ENCODE measurements at regions not wholly inside any gene's neighbourhood (a gene's known extent, or its start where the extent isn't known, plus 50 kb on each side); places are given as distances from the start of the nearest gene placed in this dataset.

- no peaks in the 10 kb centered on the region for H3K36me3 ChIP-seq (ENCODE audit: control insufficient read depth in 2 of 2, insufficient read depth in 1 of 2, low read length in 2 of 2)
- ChIA-PET POLR2A (no interaction called here), CTCF (interaction anchor here (1.1 kb wide), 1 partner anchor 222 kb away, joined by 3 read pairs; no protein-coding TSS in a partner anchor)
- H3K4me3 ChIP-seq (ENCODE audit: low read depth, low read length), result no peak overlapping the region
- H3K9me3 ChIP-seq (ENCODE audit: control insufficient read depth, insufficient read depth, low read depth, low read length), result no peaks in the 10 kb centered on the region
- no peak for TF ChIP-seq ATF2 (tag by site-specific recombination; IDR thresholded peaks at IDR 0.05; ENCODE audit: low read depth)
- TF ChIP-seq KLF10 (tag by site-specific recombination; IDR thresholded peaks at IDR 0.05), result no peak
- no peak for TF ChIP-seq ZNF623 (tag by site-specific recombination; IDR thresholded peaks at IDR 0.05)
- TF ChIP-seq ZFHX2 (tag by site-specific recombination; conservative IDR thresholded peaks at IDR 0.05), result no peak
- no peak for TF ChIP-seq ZBTB26 (tag by site-specific recombination; optimal IDR thresholded peaks at IDR 0.05)
- no peak for TF ChIP-seq ZNF391 (tag by site-specific recombination; IDR thresholded peaks at IDR 0.05; ENCODE audit: borderline replicate concordance, low read depth)
- TF ChIP-seq SALL2 (tag by site-specific recombination; IDR thresholded peaks at IDR 0.05; ENCODE audit: borderline replicate concordance), result no peak
- TF ChIP-seq CTCF (tag by site-specific recombination; IDR thresholded peaks at IDR 0.05), result no peak
- TF ChIP-seq ZNF341 (tag by site-specific recombination; IDR thresholded peaks at IDR 0.05; ENCODE audit: low read depth), result no peak
- H3K4me1 ChIP-seq (ENCODE audit: control insufficient read depth, insufficient read depth, low read length), result no peaks in the 10 kb centered on the region
- no peak overlapping the region for H3K27ac ChIP-seq (ENCODE audit: extremely low read depth, low read depth, low read length)
Measured at GRCh38 chr6:117194271-117194670, 71.1 kb upstream of the VGLL2 start.

GRCh38 chr6:117194978-117195377 lies 70.4 kb upstream of the VGLL2 start:
- H3K4me3 ChIP-seq (ENCODE audit: low read depth, low read length), result no peak overlapping the region
- no peaks in the 10 kb centered on the region for H3K4me1 ChIP-seq (ENCODE audit: control insufficient read depth, insufficient read depth, low read length)
- H3K36me3 ChIP-seq (ENCODE audit: control insufficient read depth in 2 of 2, insufficient read depth in 1 of 2, low read length in 2 of 2), result no peaks in the 10 kb centered on the region
- CTCF ChIA-PET, result interaction anchor here (1.1 kb wide), 1 partner anchor 223 kb away, joined by 3 read pairs; no protein-coding TSS in a partner anchor
- no peaks in the 10 kb centered on the region for H3K9me3 ChIP-seq (ENCODE audit: control insufficient read depth, insufficient read depth, low read depth, low read length)
- POLR2A ChIA-PET, result no interaction called here
- TF ChIP-seq HIC1 (tag by site-specific recombination; IDR thresholded peaks at IDR 0.05) (no peak), ZNF223 (tag by site-specific recombination; IDR thresholded peaks at IDR 0.05) (no peak), ZNF114 (tag by site-specific recombination; IDR thresholded peaks at IDR 0.05) (no peak), ZNF366 (tag by site-specific recombination; conservative IDR thresholded peaks at IDR 0.05) (no peak), ZNF26 (tag by site-specific recombination; IDR thresholded peaks at IDR 0.05) (no peak), HOXA7 (CRISPR knock-in tag; IDR thresholded peaks at IDR 0.05; ENCODE audit: borderline replicate concordance) (no peak), ZNF488 (tag by site-specific recombination; IDR thresholded peaks at IDR 0.05) (no peak), PRDM10 (tag by site-specific recombination; IDR thresholded peaks at IDR 0.05) (no peak), BCL11B (tag by site-specific recombination; IDR thresholded peaks at IDR 0.05; ENCODE audit: low read depth) (no peak), ZIC2 (tag by site-specific recombination; IDR thresholded peaks at IDR 0.05) (no peak), ZBTB20 (tag by site-specific recombination; IDR thresholded peaks at IDR 0.05) (no peak), ZNF549 (tag by site-specific recombination; IDR thresholded peaks at IDR 0.05) (no peak), ZNF112 (tag by site-specific recombination; IDR thresholded peaks at IDR 0.05) (no peak), KLF10 (tag by site-specific recombination; IDR thresholded peaks at IDR 0.05) (no peak), ZNF404 (tag by site-specific recombination; IDR thresholded peaks at IDR 0.05) (no peak)
- H3K27ac ChIP-seq (ENCODE audit: extremely low read depth, low read depth, low read length), result no peak overlapping the region
